IPS-18a (cell line): ENCODE measurements at regions not wholly inside any gene's neighbourhood (a gene's known extent, or its start where the extent isn't known, plus 50 kb on each side); places are given as distances from the start of the nearest gene placed in this dataset.

ENCODE experiments used
- H3K27ac ChIP-seq: one replicate; pipeline ENCODE4 v1.5.1; 2013; ENCODE audit warnings: low read length
- H3K27me3 ChIP-seq: one replicate; pipeline ENCODE4 v1.6.1; 2013; ENCODE audit warnings: mild to moderate bottlenecking, low read length; ENCODE audit not compliant: control insufficient read depth, insufficient read depth
- H3K36me3 ChIP-seq: one replicate; pipeline ENCODE4 v1.6.1; 2013; ENCODE audit warnings: low read depth, low read length; ENCODE audit not compliant: control insufficient read depth
- H3K4me1 ChIP-seq: one replicate; pipeline ENCODE4 v1.6.1; 2013; ENCODE audit warnings: low read depth, low read length; ENCODE audit not compliant: control insufficient read depth
- H3K4me3 ChIP-seq: one replicate; pipeline ENCODE4 v1.5.1; 2013; ENCODE audit warnings: low read length
- H3K9ac ChIP-seq: one replicate; pipeline ENCODE4 v1.6.1; 2013; ENCODE audit warnings: mild to moderate bottlenecking, low read length, moderate library complexity
- H3K9me3 ChIP-seq: one replicate; pipeline ENCODE4 v1.6.1; 2013; ENCODE audit warnings: low read depth, low read length; ENCODE audit not compliant: control insufficient read depth

DNA sequence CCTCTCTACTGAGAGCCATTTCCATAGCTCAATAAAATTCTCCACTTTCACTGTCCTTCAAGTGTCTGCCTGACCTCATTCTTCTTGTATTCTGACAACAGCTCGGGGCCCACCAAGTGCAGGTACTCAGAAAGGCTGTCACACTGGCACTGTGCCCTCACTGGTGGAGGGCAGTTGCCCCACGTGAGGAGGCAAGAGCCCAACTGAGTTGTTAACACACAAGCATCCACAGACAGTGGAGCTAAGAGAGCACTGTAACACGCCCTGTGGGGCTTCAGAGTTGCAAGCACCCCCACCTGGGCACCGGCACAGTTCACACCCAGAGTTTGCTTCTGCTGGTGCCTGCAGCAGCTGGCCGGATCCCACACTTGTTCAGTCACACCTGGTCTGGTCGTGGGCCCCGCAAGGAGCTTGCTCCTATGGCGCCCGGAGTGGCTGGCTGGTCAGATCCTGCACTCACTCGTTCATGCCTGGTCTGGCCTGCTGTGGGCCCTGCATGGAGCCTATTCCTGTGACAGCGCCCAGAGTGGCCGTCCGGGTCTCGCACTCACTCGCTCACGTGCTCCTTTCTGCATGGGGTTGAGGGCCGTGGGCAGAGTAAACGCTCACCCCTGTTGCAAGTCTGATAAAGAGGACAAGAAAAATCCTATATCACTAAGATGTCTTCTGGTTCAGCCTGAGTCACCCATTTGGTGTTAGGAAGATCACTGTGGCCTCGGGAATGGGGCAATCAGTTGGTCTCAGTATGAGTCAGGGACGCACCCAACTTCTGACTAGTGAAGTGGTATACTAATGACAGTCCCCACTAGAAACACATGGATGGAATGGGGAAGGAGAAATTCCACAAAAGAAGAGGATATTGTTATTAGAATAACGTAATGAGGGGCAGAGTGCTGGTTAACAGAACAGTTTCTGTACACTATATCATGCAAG, 87.0 kb upstream of the CCNH start:
- Histone ChIP-seq H3K4me1 (no peaks in the 10 kb centered on the region), H3K9me3 (no peaks in the 10 kb centered on the region), H3K27ac (no peak overlapping the region), H3K9ac (no peak overlapping the region), H3K27me3 (no peaks in the 10 kb centered on the region), H3K36me3 (no peaks in the 10 kb centered on the region), H3K4me3 (no peak overlapping the region)
